Loucy (cell line): ENCODE measurements at regions not wholly inside any gene's neighbourhood (a gene's known extent, or its start where the extent isn't known, plus 50 kb on each side); places are given as distances from the start of the nearest gene placed in this dataset.

Experiments
- CTCF ChIP-seq: fragments of 200-600 bp; sonication (generic); conservative IDR thresholded peaks from 2 replicates; pipeline ENCODE4 v1.5.1; 2014; ENCODE audit warnings: mild to moderate bottlenecking, antibody characterized with exemption, low read length
- EZH2phosphoT487 ChIP-seq: fragments of 200-600 bp; IDR thresholded peaks from 2 replicates; pipeline ENCODE4 v1.6.1; 2018; ENCODE audit warnings: antibody characterized with exemption, mild to moderate bottlenecking, moderate library complexity, borderline replicate concordance

- TF ChIP-seq CTCF: no peak
- no peak for TF ChIP-seq EZH2phosphoT487
These were observed 217.0 kb downstream of the DLL1 start for GRCh38 chr6:170073846-170074245.
